Right lung (tissue), 2 donors: ENCODE measurements at regions not wholly inside any gene's neighbourhood (a gene's known extent, or its start where the extent isn't known, plus 50 kb on each side); places are given as distances from the start of the nearest gene placed in this dataset.

Source experiments
- DNase-seq, 2 donors: peaks; one replicate each; pipeline ENCODE4 v3.0.0-alpha.2; 2013

DNA sequence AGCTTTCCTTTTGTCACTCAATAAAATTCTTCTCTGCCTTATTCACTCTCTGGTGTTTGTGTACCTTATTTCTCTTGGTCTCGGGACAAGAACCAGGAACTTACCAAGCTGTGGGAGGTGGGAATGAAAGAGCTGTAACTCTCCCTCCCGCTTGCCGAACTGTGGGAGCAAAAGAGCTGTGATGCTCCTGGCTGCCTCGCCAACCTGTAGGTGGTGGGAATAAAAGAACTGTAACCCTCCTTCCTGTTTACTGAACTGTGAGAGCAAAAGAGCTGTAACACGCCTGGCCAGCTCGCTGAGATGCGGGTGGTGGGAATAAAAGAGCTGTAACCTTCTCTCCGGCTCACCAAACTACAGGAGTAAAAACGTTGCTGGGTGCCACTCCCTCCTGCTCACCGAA, 314.1 kb upstream of the LRIG3 start:
- no peak for DNase-seq

GRCh38 chr12:59230334-59230733, 310.0 kb upstream of the LRIG3 start:
- DNase-seq: no peak

GRCh38 chr12:59219148-59219547, 298.8 kb upstream of the LRIG3 start:
- no peak for DNase-seq

GRCh38 chr12:59196989-59197388, 276.7 kb upstream of the LRIG3 start:
- no peak for DNase-seq

- DNase-seq: no peak
Measured at GRCh38 chr12:59194794-59195193, 274.5 kb upstream of the LRIG3 start.

DNA sequence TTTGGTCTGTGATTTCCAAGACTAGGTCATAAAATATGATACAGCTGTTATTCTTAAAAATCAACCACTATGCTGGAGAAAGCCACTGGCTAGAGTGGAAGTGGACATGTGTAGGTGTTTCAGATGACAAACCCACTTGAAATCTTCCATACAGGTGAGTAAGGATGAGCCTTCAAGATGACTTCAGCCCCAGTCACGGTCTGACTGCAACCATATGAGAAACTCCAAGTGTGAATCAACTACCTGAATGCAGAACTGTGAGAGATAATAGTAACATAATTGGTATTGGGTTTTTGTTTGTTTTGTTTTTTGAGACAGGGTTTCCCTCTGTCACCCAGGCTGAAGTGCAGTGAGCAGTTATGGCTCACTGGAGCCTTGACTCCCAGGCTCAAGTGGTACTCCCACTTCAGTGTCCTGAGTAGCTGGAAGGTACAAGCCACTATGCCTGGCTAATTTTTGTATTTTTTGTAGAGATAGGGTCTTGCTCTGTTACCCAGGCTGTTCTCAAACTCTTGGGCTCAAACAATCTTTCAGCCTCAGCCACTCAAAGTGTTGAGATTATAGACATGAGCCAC, 273.3 kb upstream of the LRIG3 start:
- DNase-seq: no peak

DNA sequence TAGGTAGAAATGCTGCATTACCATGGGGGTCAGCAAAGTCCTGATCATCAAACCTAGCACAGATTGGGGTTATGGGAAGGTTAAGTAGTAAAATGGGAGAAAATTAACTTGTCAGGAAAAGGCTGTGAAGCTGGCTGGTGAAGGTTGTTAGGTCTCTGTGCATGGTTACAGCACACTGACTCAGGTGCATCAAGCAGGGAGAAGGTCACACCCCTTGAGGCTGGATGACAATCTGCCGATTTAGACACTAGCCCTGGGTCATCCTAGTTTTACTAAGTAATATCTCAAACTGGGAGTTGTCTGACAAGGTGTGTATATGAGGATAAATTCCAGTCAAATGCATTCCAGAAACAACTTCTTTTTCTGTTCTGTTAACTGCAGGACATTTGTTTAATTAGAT, 271.1 kb upstream of the LRIG3 start:
- no peak for DNase-seq

DNA sequence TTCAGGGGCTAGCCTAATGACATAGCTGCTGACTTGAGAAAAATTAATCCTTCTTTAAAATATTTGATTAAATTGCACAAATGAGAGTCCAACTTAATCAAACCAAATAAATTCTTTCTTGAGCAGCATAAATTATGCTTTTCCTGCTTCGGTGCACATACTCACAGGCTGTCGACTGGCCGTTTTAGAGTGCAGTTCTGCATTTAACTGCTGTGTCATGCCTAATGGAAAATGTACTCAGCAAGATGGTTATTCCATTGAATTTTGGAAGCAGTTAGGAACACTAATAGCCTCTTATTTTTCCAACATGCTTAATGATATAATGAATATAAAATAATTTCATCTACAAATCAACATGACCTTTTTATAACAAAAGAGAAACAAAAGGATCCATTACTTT, 266.1 kb upstream of the LRIG3 start:
- DNase-seq: no peak

DNA sequence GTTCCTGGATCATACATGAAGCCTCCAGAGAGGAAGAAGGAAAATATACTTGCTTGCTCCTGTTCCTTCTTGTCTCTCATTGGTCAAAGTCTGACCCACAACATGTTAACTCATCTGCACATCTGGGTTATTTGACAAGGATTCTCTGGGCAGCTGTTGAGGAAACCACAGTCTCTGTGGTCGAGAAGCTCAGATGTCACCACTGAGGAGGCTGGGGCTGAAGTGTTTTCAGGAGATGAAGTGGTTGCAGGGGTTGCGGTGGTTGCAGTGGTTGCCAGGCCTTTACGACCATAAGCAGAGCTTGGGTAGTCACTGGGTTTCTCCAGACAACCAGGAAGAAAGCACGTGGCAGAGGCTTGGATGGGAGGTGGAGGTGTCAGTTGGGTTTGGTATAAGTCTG, 265.0 kb upstream of the LRIG3 start:
- no peak for DNase-seq

GRCh38 chr12:59182658-59183455, 262.6 kb upstream of the LRIG3 start:
- DNase-seq: no peak

DNA sequence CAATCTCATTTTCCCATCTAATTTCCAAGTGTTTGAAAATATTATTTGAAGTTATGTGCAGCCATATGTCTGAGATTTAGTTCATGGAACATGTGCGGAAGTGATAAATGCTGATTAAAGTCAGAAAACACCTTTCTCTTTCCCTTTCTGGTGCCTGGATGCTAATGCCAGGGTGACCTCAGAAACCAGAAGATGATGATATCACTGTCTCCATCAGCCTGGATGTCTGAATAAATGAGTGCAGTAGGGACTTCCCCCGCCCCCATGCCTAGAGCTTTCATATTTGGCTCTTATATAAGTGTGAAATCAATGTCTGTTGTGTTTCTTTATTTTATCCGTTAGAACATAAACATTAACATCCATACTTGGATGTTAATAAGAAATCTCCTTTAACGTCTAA, 261.9 kb upstream of the LRIG3 start:
- DNase-seq: no peak

GRCh38 chr12:59181196-59181777, 261.0 kb upstream of the LRIG3 start:
- no peak for DNase-seq

DNA sequence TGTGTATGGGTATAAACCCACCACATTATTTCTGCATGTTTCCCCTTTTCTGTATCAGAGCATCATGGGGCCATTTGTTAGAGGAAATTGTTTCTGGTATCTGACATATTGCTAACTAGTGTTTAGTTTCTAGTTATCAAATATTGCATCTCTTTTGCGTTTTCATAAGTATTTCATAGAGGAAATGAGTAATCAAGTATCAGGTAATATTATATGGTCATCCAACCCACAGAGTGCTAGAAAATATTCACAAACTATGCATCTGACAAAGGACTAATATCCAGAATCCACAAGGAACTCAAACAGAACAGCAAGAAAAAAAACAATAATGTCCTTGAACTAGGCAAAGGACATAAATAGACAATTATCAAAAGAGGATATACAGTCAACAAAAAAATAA, 258.9 kb upstream of the LRIG3 start:
- no peak for DNase-seq

DNA sequence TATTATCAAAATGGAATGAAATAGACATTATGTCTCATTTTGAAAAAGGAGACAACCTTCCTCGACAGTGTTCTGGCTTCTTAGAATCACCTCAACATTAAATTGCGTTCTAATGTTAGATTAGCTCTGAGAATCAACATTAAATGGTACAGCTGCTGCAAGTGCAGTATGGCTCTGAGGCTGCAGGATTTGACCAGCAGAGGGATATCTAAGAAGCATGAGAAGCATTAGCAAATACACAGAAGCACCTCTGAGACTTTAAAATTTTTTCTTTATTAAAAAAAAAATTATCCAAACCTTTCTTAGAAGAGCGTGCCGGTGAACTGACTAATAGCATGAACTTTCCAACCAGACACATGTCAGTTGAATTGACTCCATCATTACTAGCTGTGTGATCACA, 253.4 kb upstream of the LRIG3 start:
- DNase-seq: no peak

GRCh38 chr12:59168647-59169046, 248.3 kb upstream of the LRIG3 start:
- no peak for DNase-seq

GRCh38 chr12:59166457-59166856, 246.2 kb upstream of the LRIG3 start:
- no peak for DNase-seq

DNA sequence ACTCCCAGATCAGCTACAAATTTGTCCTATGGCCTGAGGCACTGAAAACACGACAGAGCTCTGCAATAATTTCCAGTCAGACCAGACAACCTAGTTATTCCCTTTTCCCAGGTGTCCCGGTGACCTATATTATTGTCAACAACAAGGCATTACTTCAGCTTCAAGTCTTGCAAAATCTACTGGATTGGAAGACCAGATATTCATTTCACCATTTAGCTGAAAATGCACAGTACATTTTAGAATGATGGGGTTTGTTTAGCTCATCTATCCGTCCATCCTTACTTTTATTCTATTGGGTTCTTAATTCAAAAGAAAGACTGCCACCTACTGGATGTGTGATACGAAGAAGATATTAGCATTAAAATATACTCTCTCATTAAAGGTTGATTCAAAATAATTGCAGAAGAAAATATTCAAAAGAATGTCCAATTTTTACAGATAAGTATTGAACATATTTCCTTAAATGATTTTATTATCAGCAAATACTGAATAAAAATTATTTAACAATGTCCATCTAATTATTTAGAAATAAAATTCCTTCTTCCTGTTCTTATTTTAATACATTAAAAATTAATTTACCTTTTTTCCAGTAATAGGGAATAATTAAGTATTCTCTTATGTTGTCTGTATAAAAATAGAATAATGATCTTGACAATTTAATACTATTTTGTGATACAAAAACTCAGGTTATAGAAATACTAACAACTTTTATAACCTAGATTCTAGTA, 244.9 kb upstream of the LRIG3 start:
- DNase-seq: no peak

DNA sequence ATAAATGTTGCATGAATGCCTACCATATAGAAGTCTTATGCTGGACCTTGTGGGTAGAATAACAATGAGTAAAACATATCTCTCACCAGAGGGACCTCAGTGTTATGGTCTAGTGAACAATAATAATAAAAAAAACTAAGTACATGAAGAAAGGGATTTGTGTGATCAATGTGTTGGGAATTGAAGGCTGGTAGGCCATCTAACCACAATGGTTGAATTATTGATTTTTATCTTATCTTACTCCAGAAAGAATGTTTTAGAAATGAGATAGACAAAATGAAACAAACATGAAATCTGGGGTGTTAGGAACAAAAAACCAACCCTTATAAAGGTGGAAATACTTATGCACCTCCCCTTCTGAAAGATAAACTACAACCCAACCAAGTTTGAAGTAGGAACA, 243.9 kb upstream of the LRIG3 start:
- DNase-seq: no peak

GRCh38 chr12:59158681-59159080, 238.4 kb upstream of the LRIG3 start:
- DNase-seq: no peak

GRCh38 chr12:59158066-59158465, 237.8 kb upstream of the LRIG3 start:
- DNase-seq: no peak

GRCh38 chr12:59155448-59155847, 235.1 kb upstream of the LRIG3 start:
- no peak for DNase-seq

- no peak for DNase-seq
Measured at GRCh38 chr12:59151243-59151642, 230.9 kb upstream of the LRIG3 start.
